HCT116 (cell line): ENCODE measurements at regions not wholly inside any gene's neighbourhood (a gene's known extent, or its start where the extent isn't known, plus 50 kb on each side); places are given as distances from the start of the nearest gene placed in this dataset.

Experiments used
- ATAC-seq: fragments of 200-7000 bp; cut with Tn5 transposase; 2 replicates; pipeline ENCODE4 v1.9.1; 2020; ENCODE audit warnings: mild to moderate bottlenecking, moderate library complexity
- BruUV-seq: library from RNA; stranded (reverse); fragments of 400-500 nt; replicated peaks from 2 replicates; lab custom pipeline; 2021; lab: Mats Ljungman, UMichigan
- CTCF ChIA-PET: fragments of 300-600 bp; sonication (Branson Sonifier 250); formaldehyde crosslinking; loops from one replicate; lab custom pipeline; 2021; ENCODE audit warnings: antibody characterized with exemption; lab: Charles Lee
- POLR2A ChIA-PET: fragments of 300-600, 350-600 bp; sonication (Branson Sonifier 250); formaldehyde crosslinking; loops from one replicate; lab custom pipeline; 2021; ENCODE audit warnings: antibody characterized with exemption; lab: Charles Lee
- RAD21 ChIA-PET, 2 experiments: fragments of 300-600 bp; sonication (Branson Sonifier 250); formaldehyde crosslinking; loops; one replicate each; lab custom pipeline; 2023; ENCODE audit warnings: low total read pairs in 2 of 2; ENCODE audit not compliant: uncharacterized antibody in 2 of 2, unreplicated experiment in 2 of 2, low non-redundant PET in 1 of 2; lab: Charles Lee
- DNase-seq: peaks from one replicate; pipeline ENCODE4 v3.0.0-alpha.2; 2010; ENCODE audit warnings: low read depth, low spot score
- H2AFZ ChIP-seq: fragments of 200-600 bp; shearing (Covaris generic), sonication (generic); 2 replicates; pipeline ENCODE4 v1.6.1; 2017; ENCODE audit warnings: low read depth, mixed run types, mixed read lengths, antibody characterized with exemption, low read length; ENCODE audit not compliant: poor library complexity, severe bottlenecking
- H3K27ac ChIP-seq: 2 replicates; pipeline ENCODE4 v1.5.1; 2012; ENCODE audit warnings: low read depth, low read length
- H3K27me3 ChIP-seq: fragments of 200-600 bp; sonication (generic); 2 replicates; pipeline ENCODE4 v1.6.1; 2016; ENCODE audit warnings: mixed run types, low read length, mixed read lengths; ENCODE audit not compliant: insufficient read depth
- H3K36me3 ChIP-seq, 2 experiments: fragments of 200-500 bp in 1 of 2; fragments of 200-600 bp in 1 of 2; sonication (Bioruptor generic) in 1 of 2; sonication (generic) in 1 of 2; 2 replicates each; pipeline versions ENCODE4 v1.5.1 to v1.6.1; 2014 to 2016; ENCODE audit warnings: low read length in 2 of 2, inconsistent platforms in 1 of 2, mixed read lengths in 1 of 2, mixed run types in 1 of 2; ENCODE audit not compliant: insufficient read depth in 2 of 2, control insufficient read depth in 1 of 2
- H3K4me1 ChIP-seq, 2 experiments: fragments of 200-600 bp in 1 of 2; sonication (generic) in 1 of 2; 2 replicates each; pipeline versions ENCODE4 v1.5.1 to v1.6.1; 2012 to 2017; ENCODE audit warnings: low read length in 2 of 2, inconsistent platforms in 1 of 2, mild to moderate bottlenecking in 1 of 2, mixed read lengths in 1 of 2, mixed run types in 1 of 2, moderate library complexity in 1 of 2; ENCODE audit not compliant: insufficient read depth in 2 of 2, control insufficient read depth in 1 of 2
- H3K4me2 ChIP-seq: fragments of 200-600 bp; sonication (generic); 2 replicates; pipeline ENCODE4 v1.6.1; 2017; ENCODE audit warnings: mixed run types, low read length, mixed read lengths
- H3K4me3 ChIP-seq, 2 experiments: fragments of 200-600 bp in 1 of 2; sonication (generic) in 1 of 2; replicated peaks in 1 of 2; 2 replicates each; pipeline ENCODE4 v1.5.1; 2011 to 2016; ENCODE audit warnings: low read length in 2 of 2, control low read depth in 1 of 2, low read depth in 1 of 2, mild to moderate bottlenecking in 1 of 2, mixed read lengths in 1 of 2, mixed run types in 1 of 2
- H3K79me2 ChIP-seq: fragments of 200-600 bp; sonication (generic); 2 replicates; pipeline ENCODE4 v1.6.1; 2017; ENCODE audit warnings: mild to moderate bottlenecking, mixed run types, low read length, moderate library complexity, mixed read lengths; ENCODE audit not compliant: insufficient read depth
- H3K9ac ChIP-seq: fragments of 200-600 bp; sonication (generic); 2 replicates; pipeline ENCODE4 v1.6.1; 2016; ENCODE audit warnings: low read length, mixed read lengths
- H3K9me2 ChIP-seq: fragments of 200-600 bp; sonication (generic), shearing (Covaris generic); 2 replicates; pipeline ENCODE4 v1.6.1; 2017; ENCODE audit warnings: mixed run types, mild to moderate bottlenecking, moderate library complexity; ENCODE audit not compliant: insufficient read depth
- H3K9me3 ChIP-seq, 2 experiments: fragments of 200-500 bp in 1 of 2; fragments of 200-600 bp in 1 of 2; sonication (Bioruptor generic) in 1 of 2; sonication (generic) in 1 of 2; 2 replicates each; pipeline ENCODE4 v1.6.1; 2014 to 2017; ENCODE audit warnings: low read length in 2 of 2, mixed read lengths in 2 of 2, inconsistent platforms in 1 of 2, low read depth in 1 of 2, mild to moderate bottlenecking in 1 of 2, mixed run types in 1 of 2, moderate library complexity in 1 of 2; ENCODE audit not compliant: control insufficient read depth in 1 of 2, insufficient read depth in 1 of 2
- H4K20me1 ChIP-seq: fragments of 200-600 bp; sonication (generic), shearing (Covaris generic); 2 replicates; pipeline ENCODE4 v1.6.1; 2017; ENCODE audit warnings: mixed run types, mild to moderate bottlenecking, moderate library complexity; ENCODE audit not compliant: insufficient read depth
- CBX3 ChIP-seq: IDR thresholded peaks from 2 replicates; pipeline ENCODE4 v1.6.1; 2012; ENCODE audit warnings: low read depth
- CEBPB ChIP-seq: IDR thresholded peaks from 2 replicates; pipeline ENCODE4 v1.6.1; 2012; ENCODE audit warnings: low read depth
- EZH2 ChIP-seq: fragments of 200-600 bp; sonication (generic); IDR thresholded peaks from 2 replicates; pipeline ENCODE4 v1.6.1; 2017; ENCODE audit warnings: antibody characterized with exemption, mixed run types
- EZH2phosphoT487 ChIP-seq: fragments of 200-600 bp; IDR thresholded peaks from 2 replicates; pipeline ENCODE4 v1.6.1; 2018; ENCODE audit warnings: antibody characterized with exemption, borderline replicate concordance
- FOSL1 ChIP-seq: IDR thresholded peaks from 2 replicates; pipeline ENCODE4 v1.6.1; 2012; ENCODE audit warnings: low read depth
- JUND ChIP-seq: IDR thresholded peaks from 2 replicates; pipeline ENCODE4 v1.6.1; 2012
- POLR2AphosphoS5 ChIP-seq: IDR thresholded peaks from 2 replicates; pipeline ENCODE4 v1.6.1; 2011; ENCODE audit warnings: mild to moderate bottlenecking, low read depth, low read length, moderate library complexity
- RAD21 ChIP-seq: IDR thresholded peaks from 2 replicates; pipeline ENCODE4 v1.6.1; 2012; ENCODE audit warnings: low read depth, mild to moderate bottlenecking
- SIN3A ChIP-seq: IDR thresholded peaks from 2 replicates; pipeline ENCODE4 v1.6.1; 2012; ENCODE audit warnings: low read depth
- SP1 ChIP-seq: IDR thresholded peaks from 2 replicates; pipeline ENCODE4 v1.6.1; 2012; ENCODE audit warnings: low read depth
- SRF ChIP-seq: IDR thresholded peaks from 2 replicates; pipeline ENCODE4 v1.6.1; 2012; ENCODE audit warnings: low read depth
- TCF7L2 ChIP-seq: IDR thresholded peaks from 2 replicates; pipeline ENCODE4 v1.7.0; 2011; ENCODE audit warnings: borderline replicate concordance, inconsistent platforms; ENCODE audit not compliant: insufficient read depth, insufficient read length; ENCODE audit errors: extremely low read depth
- YY1 ChIP-seq: IDR thresholded peaks from 2 replicates; pipeline ENCODE4 v1.6.1; 2011; ENCODE audit warnings: low read length, low read depth, moderate library complexity, mild to moderate bottlenecking; ENCODE audit not compliant: insufficient replicate concordance; ENCODE audit errors: extremely low read depth
- ZNF274 ChIP-seq: fragments of 200-500 bp; sonication (Bioruptor generic); IDR thresholded peaks from 2 replicates; pipeline ENCODE4 v1.6.1; 2014; ENCODE audit warnings: mild to moderate bottlenecking, low read depth, low read length, inconsistent platforms
- intact Hi-C: fragments of 100-400 bp; cut with micrococcal nuclease; formaldehyde crosslinking; loops from 2 replicates; pipeline ENCODE4 v1.10.0; 2022
- TF ChIP-seq, protein P1 (sequence below), 3 experiments: fragments of 200-600 bp in 1 of 3; sonication (generic) in 1 of 3; IDR thresholded peaks in 2 of 3; conservative IDR thresholded peaks in 1 of 3; 2 replicates each; pipeline ENCODE4 v1.5.1; 2012 to 2017; ENCODE audit warnings: low read depth in 2 of 3, low read length in 2 of 3, antibody characterized with exemption in 1 of 3, borderline replicate concordance in 1 of 3, control low read depth in 1 of 3, mild to moderate bottlenecking in 1 of 3, mixed read lengths in 1 of 3, mixed run types in 1 of 3, moderate library complexity in 1 of 3; ENCODE audit not compliant: insufficient read depth in 1 of 3
- TF ChIP-seq, protein P2 (sequence below): IDR thresholded peaks from 2 replicates; pipeline ENCODE4 v1.6.1; 2012
- TF ChIP-seq, protein P3 (sequence below): IDR thresholded peaks from 2 replicates; pipeline ENCODE4 v1.6.1; 2011; ENCODE audit warnings: mild to moderate bottlenecking, low read length, moderate library complexity; ENCODE audit not compliant: insufficient replicate concordance; ENCODE audit errors: extremely low read depth

DNA sequence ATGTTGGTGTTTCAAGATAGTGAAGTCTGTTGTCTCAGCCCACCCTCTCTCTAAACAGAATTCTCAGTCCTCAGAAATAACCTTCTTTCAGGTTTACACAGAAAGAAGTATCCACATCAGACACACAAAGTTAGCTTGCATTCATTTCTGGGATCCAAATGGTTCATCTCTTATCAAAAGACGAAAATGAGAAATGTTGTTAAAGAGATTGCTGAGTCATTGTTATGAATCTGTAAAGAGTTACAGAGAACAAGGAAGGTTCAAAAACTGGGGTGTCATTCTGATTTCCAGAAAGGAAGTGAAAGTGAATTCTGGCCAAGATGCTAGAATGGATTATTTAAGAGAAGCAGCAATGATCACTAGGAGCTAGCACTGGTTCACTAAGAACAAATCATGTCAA, 90.5 kb upstream of the ATXN1 start:
- no peak for TF ChIP-seq EZH2
- TF ChIP-seq ZNF274 = no peak
- no peak for TF ChIP-seq SIN3A
- TF ChIP-seq SRF = no peak
- TF ChIP-seq SP1 = no peak
- TF ChIP-seq CBX3 = no peak
- H3K36me3 ChIP-seq = no peaks in the 10 kb centered on the region
- no peaks in the 10 kb centered on the region for H3K9me3 ChIP-seq
- DNase-seq (no peak), ATAC-seq (no peak)
- H4K20me1 ChIP-seq = no peaks in the 10 kb centered on the region
- ChIA-PET CTCF (no interaction called here), POLR2A (no interaction called here), RAD21 (no interaction called here)
- H3K4me3 ChIP-seq = no peak overlapping the region
- intact Hi-C loops = no loop called here
- H3K9ac ChIP-seq = no peak overlapping the region
- H3K4me2 ChIP-seq = no peak overlapping the region
- H2AFZ ChIP-seq = peak overlapping the region; percentile 41
- no peaks in the 10 kb centered on the region for H3K79me2 ChIP-seq
- peaks cover 7 to 13% of the 10 kb centered on the region in 2 experiments for H3K4me1 ChIP-seq
- H3K27ac ChIP-seq = no peak overlapping the region
- no peaks in the 10 kb centered on the region for H3K27me3 ChIP-seq
- no peaks in the 10 kb centered on the region for H3K9me2 ChIP-seq
- BruUV-seq = no TSS peak

DNA sequence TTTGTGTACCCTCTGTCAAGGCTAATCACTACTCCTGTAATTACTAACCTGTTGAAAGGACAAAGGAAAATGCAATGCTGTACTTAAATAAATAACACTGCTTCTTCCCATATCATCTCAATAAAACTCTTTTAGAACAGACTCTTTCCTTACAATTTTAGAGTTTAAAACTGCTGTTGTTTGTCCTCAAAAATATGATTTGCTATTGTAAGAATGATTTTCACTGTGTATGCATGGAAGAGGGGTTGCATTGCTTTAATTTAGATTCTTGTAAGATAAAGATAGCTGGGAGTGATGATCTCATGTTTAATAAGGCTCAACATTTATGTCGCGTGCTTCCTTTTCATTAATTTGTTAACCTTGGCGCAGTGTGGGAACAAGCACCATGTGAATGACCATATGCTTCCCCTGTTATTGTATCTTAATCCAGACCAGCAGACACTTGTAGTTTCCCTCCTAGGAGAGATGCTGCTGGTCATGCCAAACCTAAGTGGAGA, 89.8 kb upstream of the ATXN1 start:
- no peak overlapping the region for H3K27ac ChIP-seq
- H3K9ac ChIP-seq = no peak overlapping the region
- ATAC-seq (no peak), DNase-seq (no peak)
- H3K4me2 ChIP-seq = no peak overlapping the region
- ChIA-PET RAD21 (no interaction called here), CTCF (no interaction called here), POLR2A (interaction anchor here (0.7 kb wide), 1 partner anchor 24 kb away, joined by 3 read pairs; no protein-coding TSS in a partner anchor)
- H3K36me3 ChIP-seq = no peaks in the 10 kb centered on the region
- H3K4me1 ChIP-seq = peaks cover 7 to 13% of the 10 kb centered on the region in 2 experiments
- intact Hi-C loops = no loop called here
- no TSS peak for BruUV-seq
- H3K4me3 ChIP-seq = no peak overlapping the region
- peak overlapping the region; percentile 41 for H2AFZ ChIP-seq
- no peaks in the 10 kb centered on the region for H3K79me2 ChIP-seq
- H3K27me3 ChIP-seq = no peaks in the 10 kb centered on the region
- H4K20me1 ChIP-seq = no peaks in the 10 kb centered on the region
- no peaks in the 10 kb centered on the region for H3K9me3 ChIP-seq
- no peaks in the 10 kb centered on the region for H3K9me2 ChIP-seq
- TF ChIP-seq POLR2AphosphoS5 (no peak), CEBPB (no peak), RAD21 (no peak), TCF7L2 (no peak), SRF (no peak), CBX3 (no peak), YY1 (no peak), JUND (no peak), EZH2phosphoT487 (no peak), ZNF274 (no peak), FOSL1 (no peak)
- TF ChIP-seq, protein P1, sequence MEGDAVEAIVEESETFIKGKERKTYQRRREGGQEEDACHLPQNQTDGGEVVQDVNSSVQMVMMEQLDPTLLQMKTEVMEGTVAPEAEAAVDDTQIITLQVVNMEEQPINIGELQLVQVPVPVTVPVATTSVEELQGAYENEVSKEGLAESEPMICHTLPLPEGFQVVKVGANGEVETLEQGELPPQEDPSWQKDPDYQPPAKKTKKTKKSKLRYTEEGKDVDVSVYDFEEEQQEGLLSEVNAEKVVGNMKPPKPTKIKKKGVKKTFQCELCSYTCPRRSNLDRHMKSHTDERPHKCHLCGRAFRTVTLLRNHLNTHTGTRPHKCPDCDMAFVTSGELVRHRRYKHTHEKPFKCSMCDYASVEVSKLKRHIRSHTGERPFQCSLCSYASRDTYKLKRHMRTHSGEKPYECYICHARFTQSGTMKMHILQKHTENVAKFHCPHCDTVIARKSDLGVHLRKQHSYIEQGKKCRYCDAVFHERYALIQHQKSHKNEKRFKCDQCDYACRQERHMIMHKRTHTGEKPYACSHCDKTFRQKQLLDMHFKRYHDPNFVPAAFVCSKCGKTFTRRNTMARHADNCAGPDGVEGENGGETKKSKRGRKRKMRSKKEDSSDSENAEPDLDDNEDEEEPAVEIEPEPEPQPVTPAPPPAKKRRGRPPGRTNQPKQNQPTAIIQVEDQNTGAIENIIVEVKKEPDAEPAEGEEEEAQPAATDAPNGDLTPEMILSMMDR (IDR thresholded peaks at IDR 0.05 in 2 of 3, conservative IDR thresholded peaks at IDR 0.05 in 1 of 3; ENCODE audit: borderline replicate concordance in 1 of 3, insufficient read depth in 1 of 3, low read depth in 2 of 3, low read length in 2 of 3) = no peak
- TF ChIP-seq, protein P2, sequence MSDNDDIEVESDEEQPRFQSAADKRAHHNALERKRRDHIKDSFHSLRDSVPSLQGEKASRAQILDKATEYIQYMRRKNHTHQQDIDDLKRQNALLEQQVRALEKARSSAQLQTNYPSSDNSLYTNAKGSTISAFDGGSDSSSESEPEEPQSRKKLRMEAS = no peak
- TF ChIP-seq, protein P3, sequence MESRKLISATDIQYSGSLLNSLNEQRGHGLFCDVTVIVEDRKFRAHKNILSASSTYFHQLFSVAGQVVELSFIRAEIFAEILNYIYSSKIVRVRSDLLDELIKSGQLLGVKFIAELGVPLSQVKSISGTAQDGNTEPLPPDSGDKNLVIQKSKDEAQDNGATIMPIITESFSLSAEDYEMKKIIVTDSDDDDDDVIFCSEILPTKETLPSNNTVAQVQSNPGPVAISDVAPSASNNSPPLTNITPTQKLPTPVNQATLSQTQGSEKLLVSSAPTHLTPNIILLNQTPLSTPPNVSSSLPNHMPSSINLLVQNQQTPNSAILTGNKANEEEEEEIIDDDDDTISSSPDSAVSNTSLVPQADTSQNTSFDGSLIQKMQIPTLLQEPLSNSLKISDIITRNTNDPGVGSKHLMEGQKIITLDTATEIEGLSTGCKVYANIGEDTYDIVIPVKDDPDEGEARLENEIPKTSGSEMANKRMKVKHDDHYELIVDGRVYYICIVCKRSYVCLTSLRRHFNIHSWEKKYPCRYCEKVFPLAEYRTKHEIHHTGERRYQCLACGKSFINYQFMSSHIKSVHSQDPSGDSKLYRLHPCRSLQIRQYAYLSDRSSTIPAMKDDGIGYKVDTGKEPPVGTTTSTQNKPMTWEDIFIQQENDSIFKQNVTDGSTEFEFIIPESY = no peak
